IPS-18c (cell line): ENCODE measurements at regions not wholly inside any gene's neighbourhood (a gene's known extent, or its start where the extent isn't known, plus 50 kb on each side); places are given as distances from the start of the nearest gene placed in this dataset.

Experiments used
- H3K4me3 ChIP-seq: 2 replicates; pipeline ENCODE4 v1.7.0; 2013; ENCODE audit warnings: low read depth, mild to moderate bottlenecking, low read length, moderate library complexity; ENCODE audit not compliant: insufficient read depth
- H3K9me3 ChIP-seq: one replicate; pipeline ENCODE4 v1.6.1; 2013; ENCODE audit warnings: mild to moderate bottlenecking, low read length, moderate library complexity; ENCODE audit not compliant: control insufficient read depth, insufficient read depth

GRCh38 chr3:186487819-186488218 is 56.4 kb downstream of the CRYGS start:
- H3K4me3 ChIP-seq: no peak overlapping the region
- H3K9me3 ChIP-seq: no peaks in the 10 kb centered on the region

GRCh38 chr3:186487037-186487436 is 57.1 kb downstream of the CRYGS start:
- H3K9me3 ChIP-seq: no peaks in the 10 kb centered on the region
- no peak overlapping the region for H3K4me3 ChIP-seq

GRCh38 chr3:186483611-186484340 is 60.4 kb downstream of the CRYGS start:
- no peaks in the 10 kb centered on the region for H3K9me3 ChIP-seq
- H3K4me3 ChIP-seq: no peak overlapping the region

DNA sequence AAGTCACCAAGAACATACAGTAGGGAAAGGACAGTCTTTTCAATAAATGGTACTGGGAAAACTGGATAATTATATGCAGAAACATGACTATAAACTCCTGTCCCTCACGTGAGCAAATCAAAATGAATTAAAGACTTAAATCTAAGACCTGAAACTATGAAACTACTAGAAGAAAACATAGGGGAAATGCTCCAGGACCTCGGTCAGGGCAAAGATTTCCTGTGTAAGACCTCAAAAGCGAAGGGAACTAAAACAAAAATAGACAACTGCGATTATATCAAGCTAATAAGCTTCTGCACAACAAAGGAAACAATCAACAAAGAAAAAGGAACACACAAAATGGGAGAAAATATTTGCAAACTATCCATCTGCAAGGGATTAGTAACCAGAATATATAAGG is 62.7 kb downstream of the CRYGS start:
- no peaks in the 10 kb centered on the region for H3K9me3 ChIP-seq
- no peak overlapping the region for H3K4me3 ChIP-seq

GRCh38 chr3:186477876-186478275 is 66.3 kb downstream of the CRYGS start:
- no peak overlapping the region for H3K4me3 ChIP-seq
- H3K9me3 ChIP-seq: no peaks in the 10 kb centered on the region

DNA sequence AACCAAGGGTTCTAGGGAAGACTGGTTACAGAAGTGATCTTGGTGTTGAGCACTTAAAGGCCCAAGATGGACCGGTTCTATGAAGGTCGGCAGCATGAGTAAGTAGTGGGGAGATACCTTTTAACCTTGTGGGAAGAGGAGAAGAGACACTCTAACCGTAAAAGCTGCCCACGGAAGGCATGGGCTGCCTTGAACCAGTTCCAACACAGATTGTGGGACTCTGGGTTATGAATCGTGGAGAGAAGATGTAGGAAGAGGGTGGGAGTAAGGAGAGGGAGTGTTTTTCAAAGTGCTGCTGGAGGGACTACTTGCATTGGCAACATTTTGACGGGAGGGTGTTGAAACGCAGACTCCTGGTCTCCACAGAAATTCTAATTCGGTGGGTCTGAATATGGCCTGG is 67.1 kb downstream of the CRYGS start:
- Histone ChIP-seq H3K4me3 (no peak overlapping the region), H3K9me3 (no peaks in the 10 kb centered on the region)

DNA sequence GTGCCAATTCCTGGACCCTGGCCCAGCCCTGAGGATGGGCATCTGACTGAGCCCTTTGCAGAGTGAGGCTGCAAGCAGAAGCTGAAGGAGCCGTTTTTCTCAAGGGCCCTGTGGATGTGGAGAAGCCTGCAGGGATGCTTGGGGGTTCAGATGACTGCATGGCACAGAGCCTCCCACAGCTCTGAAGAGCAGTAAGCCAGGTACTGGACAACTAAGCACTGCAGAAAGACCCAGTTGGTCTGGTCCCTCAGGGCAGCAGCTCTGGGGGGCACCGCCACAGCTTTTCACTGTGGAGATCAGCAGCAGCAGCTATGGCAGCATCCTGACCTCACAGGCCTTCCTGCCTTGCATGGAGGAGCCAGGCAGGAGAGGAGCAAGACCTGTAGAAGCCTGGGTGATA is 67.6 kb downstream of the CRYGS start:
- Histone ChIP-seq H3K4me3 (no peak overlapping the region), H3K9me3 (no peaks in the 10 kb centered on the region)

GRCh38 chr3:186476044-186476468 is 68.1 kb downstream of the CRYGS start:
- Histone ChIP-seq H3K4me3 (no peak overlapping the region), H3K9me3 (no peaks in the 10 kb centered on the region)

GRCh38 chr3:186473166-186473565 is 71.0 kb downstream of the CRYGS start:
- no peak overlapping the region for H3K4me3 ChIP-seq
- H3K9me3 ChIP-seq: no peaks in the 10 kb centered on the region

DNA sequence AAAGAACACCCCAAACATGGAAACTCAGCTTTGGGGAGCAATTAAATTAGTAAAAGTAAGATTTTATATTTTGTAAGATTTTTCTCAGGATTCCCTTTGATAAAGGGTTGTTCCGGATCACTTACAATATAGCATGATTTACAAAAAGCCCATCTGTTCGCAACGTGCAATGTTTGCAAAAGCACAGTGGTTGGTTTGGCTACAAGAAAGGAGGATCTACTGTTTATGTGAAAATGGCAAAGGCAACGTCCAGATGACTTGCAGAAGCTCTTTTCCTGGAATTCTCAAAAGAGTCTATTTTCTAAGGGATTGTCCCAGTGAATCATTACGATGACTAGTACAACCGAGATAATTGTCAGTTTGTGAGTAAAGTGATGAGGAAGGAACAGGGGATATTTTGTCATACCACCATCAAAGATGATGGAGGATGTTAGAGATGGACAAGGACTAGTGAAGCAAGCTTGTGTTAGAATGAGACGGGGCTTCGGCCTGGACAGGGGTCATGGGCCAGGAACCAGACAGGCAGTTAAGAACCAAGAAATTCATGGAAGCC is 71.6 kb downstream of the CRYGS start:
- Histone ChIP-seq H3K4me3 (no peak overlapping the region), H3K9me3 (no peaks in the 10 kb centered on the region)

DNA sequence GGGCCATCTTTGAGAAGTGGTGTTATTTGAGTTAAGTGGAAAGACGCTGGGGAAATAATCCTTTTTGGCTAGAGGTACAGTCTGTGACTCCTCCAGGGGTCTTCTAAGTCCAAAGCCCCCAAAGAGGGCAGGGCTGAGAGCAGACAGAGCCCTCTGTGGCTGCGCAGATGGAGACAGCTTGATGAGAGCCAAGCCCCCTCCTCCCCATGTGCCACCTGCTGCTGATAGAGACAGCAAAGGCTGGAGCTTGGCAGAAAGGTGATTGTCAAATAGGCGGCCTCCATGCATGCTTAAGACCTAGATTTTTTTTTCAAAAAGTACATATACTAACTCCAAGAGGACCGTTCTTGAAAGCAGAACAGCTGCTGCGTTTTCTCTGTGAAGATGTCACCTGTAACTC is 72.4 kb downstream of the CRYGS start:
- Histone ChIP-seq H3K4me3 (no peak overlapping the region), H3K9me3 (no peaks in the 10 kb centered on the region)

DNA sequence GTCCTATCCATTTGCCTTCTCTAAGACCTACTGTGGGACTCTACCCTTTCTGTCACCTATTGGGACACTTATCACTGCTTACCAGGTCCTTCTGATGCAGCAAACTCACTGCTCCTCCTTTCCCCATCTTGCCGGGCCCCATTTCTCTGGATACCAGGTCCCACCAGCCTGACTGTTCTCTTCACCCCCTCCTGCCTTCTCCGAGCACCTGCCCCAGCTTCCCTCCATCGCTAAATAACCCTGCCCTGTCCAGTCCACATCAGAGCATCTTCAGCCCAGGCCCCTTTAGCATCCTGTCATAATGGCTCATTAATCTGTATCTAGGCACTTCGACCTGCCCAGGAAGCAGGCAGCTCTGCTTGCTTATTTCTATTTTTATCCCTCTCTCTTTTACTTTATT is 74.7 kb downstream of the CRYGS start:
- H3K4me3 ChIP-seq: no peak overlapping the region
- H3K9me3 ChIP-seq: no peaks in the 10 kb centered on the region

DNA sequence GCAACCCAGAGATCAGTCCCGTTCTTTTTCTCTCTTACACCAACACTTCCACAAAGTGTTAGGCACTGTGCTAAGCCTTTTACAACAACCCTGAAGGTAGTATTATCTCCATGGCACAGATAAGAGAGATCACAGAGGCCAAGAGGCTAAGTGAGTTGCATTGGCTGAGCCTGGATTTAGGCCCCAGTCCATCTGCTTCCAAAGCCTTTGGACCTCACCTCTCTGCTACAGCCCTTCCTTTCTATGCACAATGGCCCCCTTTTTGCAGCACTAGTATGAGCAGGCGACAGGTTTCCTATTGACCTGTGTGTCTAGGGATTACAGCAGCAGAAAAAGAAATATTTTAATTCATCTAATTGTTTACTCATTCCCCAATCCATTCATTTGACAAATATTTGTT is 76.2 kb downstream of the CRYGS start:
- no peaks in the 10 kb centered on the region for H3K9me3 ChIP-seq

DNA sequence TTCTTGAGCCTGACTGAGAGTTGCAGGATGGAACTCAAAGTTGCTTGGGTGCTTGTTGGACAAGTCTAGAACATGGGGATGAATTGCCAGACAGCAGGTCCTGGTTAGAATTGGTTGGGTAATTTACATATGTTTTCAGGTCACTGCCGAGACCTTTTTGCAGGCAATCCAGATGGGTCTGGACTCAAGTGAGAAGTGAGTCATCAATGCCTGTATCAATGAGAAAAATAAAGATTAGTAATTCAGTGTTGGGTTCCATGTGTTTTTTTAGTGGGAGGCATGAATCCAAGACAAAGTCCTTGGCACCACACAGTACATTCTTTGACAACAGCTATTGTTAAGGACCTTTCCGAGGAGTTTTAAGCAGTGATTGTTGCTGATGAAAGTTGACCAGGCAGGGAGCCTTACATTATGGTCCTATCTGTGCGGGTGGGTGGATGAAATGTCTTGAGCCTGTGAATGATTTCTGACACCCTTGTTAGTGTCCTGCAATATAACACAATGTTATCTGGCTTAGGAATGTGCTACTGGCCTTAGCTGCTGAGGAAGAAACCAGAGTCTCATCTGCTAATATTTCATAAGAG is 77.7 kb downstream of the CRYGS start:
- H3K9me3 ChIP-seq: no peaks in the 10 kb centered on the region
- H3K4me3 ChIP-seq: no peak overlapping the region

More for the DNA sequence above, 76.2 kb downstream of the CRYGS start:
- H3K4me3 ChIP-seq: no peak overlapping the region

DNA sequence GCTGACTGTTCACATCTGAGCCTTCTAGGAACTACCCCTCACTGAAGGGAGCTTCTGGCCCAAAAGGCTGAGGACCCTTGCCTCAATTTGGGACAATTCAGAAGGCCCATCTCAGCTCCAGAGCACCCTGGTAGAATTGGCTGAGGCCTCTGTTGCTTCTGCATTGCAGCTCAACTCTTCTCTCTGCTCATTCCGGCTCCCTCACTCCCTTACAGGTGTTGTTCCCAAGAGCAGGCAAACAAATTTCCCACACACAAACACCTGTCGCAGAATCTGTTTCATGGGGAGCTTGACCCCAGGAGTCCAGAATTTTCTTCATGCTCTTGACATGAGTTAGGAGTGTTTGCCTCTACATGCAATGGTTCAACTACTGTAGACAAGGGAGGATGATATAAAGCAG is 78.7 kb downstream of the CRYGS start:
- H3K4me3 ChIP-seq: no peak overlapping the region
- H3K9me3 ChIP-seq: no peaks in the 10 kb centered on the region

DNA sequence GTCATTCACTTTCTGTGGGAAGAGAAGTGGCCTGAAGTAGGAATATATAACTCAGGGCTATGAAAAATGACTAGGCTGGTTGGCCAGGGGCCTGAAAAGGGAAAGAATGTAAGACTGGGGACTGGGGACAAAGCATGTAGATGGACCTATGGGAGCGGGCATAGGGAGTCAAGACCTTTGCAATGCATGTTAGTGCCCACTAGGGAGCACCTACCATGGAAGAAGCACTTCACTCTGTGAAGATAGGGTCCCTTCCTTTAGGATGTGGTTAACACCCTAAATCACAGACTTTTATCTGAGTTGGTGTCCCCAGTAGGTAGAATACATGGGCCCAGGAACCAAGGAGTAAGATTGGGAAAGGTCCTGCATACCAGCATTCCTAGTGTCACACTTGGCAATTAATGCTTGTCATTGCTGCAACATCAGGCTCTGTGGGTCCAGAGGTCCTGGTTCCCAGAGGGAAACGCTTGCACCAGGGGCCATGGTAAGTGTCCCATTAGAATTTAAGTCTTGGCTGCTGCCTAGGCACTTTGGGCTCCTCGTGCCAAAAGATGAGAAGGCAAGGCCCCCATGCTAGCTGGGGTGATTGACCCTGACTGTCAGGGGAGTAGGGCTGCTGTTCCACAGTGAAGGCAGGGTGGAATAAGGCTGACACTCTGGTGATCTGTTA is 79.6 kb downstream of the CRYGS start:
- H3K4me3 ChIP-seq: no peak overlapping the region

DNA sequence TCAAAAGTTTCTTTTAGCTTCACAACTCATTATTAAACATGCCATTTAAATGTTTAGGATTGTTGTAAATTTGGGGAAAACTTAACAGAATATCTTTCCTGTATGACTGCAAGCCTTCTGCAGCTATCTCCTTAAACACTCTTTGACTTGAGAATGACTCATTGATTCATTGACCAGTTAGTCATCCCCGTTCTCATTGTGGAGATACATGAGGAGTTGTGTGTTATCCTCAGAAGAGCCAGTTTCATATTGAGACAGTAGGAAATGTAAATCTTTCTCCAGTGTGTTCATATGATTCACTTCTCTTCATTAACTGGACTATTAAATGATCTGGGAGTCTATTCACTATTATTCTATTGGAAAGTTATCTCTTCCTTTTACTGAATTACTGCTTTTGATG is 83.0 kb downstream of the CRYGS start:
- H3K9me3 ChIP-seq: no peaks in the 10 kb centered on the region

More for the DNA sequence above, 79.6 kb downstream of the CRYGS start:
- H3K9me3 ChIP-seq: no peaks in the 10 kb centered on the region

GRCh38 chr3:186459108-186459467 is 85.1 kb downstream of the CRYGS start:
- Histone ChIP-seq H3K9me3 (no peaks in the 10 kb centered on the region), H3K4me3 (no peak overlapping the region)

More for the DNA sequence above, 83.0 kb downstream of the CRYGS start:
- no peak overlapping the region for H3K4me3 ChIP-seq
